HepG2 (cell line): ENCODE measurements at regions not wholly inside any gene's neighbourhood (a gene's known extent, or its start where the extent isn't known, plus 50 kb on each side); places are given as distances from the start of the nearest gene placed in this dataset.
A peak's percentile ranks its signal among the peaks of the same experiment; 100 is the strongest.

Experiments used
- ATAC-seq: fragments of 200-7000 bp; cut with Tn5 transposase; 3 replicates; pipeline ENCODE4 v1.9.1; 2020; ENCODE audit warnings: mild to moderate bottlenecking, moderate library complexity
- BruUV-seq: library from RNA; stranded (reverse); fragments of 400-500 nt; replicated peaks from 2 replicates; lab custom pipeline; 2021; lab: Mats Ljungman, UMichigan
- CTCF ChIA-PET: fragments of 300-600 bp; formaldehyde crosslinking; extraction: SDS; loops from one replicate; lab custom pipeline; 2021; ENCODE audit warnings: low total read pairs, inconsistent platforms, low intra/inter-chr PET ratio; lab: Yijun Ruan, JAX
- POLR2A ChIA-PET: fragments of 350-600 bp; sonication (Branson Sonifier 250); formaldehyde crosslinking; loops from one replicate; lab custom pipeline; 2020; ENCODE audit warnings: antibody characterized with exemption, inconsistent platforms; lab: Yijun Ruan, JAX
- DNase-seq: peaks from one replicate; pipeline ENCODE4 v3.0.0-alpha.2; 2015; ENCODE audit warnings: low spot score
- FAIRE-seq: peaks from 3 replicates; lab custom pipeline; 2011; peaks lifted over from hg19 to GRCh38; lab: Jason Lieb, UNC
- H2AFZ ChIP-seq: one replicate; pipeline ENCODE4 v1.6.1; 2011; ENCODE audit warnings: low read length, inconsistent platforms
- H3K27ac ChIP-seq: fragments of 300-600 bp; 3 replicates; pipeline ENCODE4 v1.8.0; 2011; ENCODE audit warnings: mixed run types, mild to moderate bottlenecking, mixed read lengths, low read length, inconsistent platforms; ENCODE audit not compliant: insufficient read depth; ENCODE audit errors: extremely low read length
- H3K27me3 ChIP-seq, 2 experiments: fragments of 200-600 bp in 1 of 2; 2 replicates in 1 of 2; 3 replicates in 1 of 2; pipeline versions ENCODE4 v1.6.0 to v1.8.0; 2011; ENCODE audit warnings: low read length in 2 of 2, mild to moderate bottlenecking in 2 of 2, moderate library complexity in 2 of 2, inconsistent platforms in 1 of 2; ENCODE audit not compliant: insufficient read depth in 2 of 2, control insufficient read depth in 1 of 2
- H3K36me3 ChIP-seq, 2 experiments: fragments of 200-600 bp in 1 of 2; replicated peaks in 1 of 2; 2 replicates in 1 of 2; 3 replicates in 1 of 2; pipeline versions ENCODE4 v1.5.1 to v1.8.0; 2011; ENCODE audit warnings: low read length in 2 of 2, inconsistent platforms in 1 of 2; ENCODE audit not compliant: insufficient read depth in 2 of 2, control insufficient read depth in 1 of 2
- H3K4me1 ChIP-seq: 2 replicates; pipeline ENCODE4 v1.5.1; 2012; ENCODE audit warnings: low read length, inconsistent platforms; ENCODE audit not compliant: insufficient read depth
- H3K4me2 ChIP-seq: 2 replicates; pipeline ENCODE4 v1.6.0; 2011; ENCODE audit warnings: low read depth, low read length, inconsistent platforms
- H3K4me3 ChIP-seq, 3 experiments: fragments of 200-600 bp in 1 of 3; sonication (generic), shearing (Covaris generic) in 1 of 3; replicated peaks in 1 of 3; 2 replicates each; pipeline ENCODE4 v1.5.1; 2011 to 2016; ENCODE audit warnings: low read length in 3 of 3, inconsistent platforms in 2 of 3, low read depth in 2 of 3, mild to moderate bottlenecking in 2 of 3, control low read depth in 1 of 3, mixed read lengths in 1 of 3; ENCODE audit not compliant: insufficient read depth in 1 of 3
- H3K79me2 ChIP-seq: one replicate; pipeline ENCODE4 v1.6.1; 2011; ENCODE audit warnings: low read length, inconsistent platforms; ENCODE audit not compliant: insufficient read depth
- H3K9ac ChIP-seq: 2 replicates; pipeline ENCODE4 v1.6.0; 2011; ENCODE audit warnings: mild to moderate bottlenecking, low read depth, low read length, inconsistent platforms; ENCODE audit not compliant: insufficient read depth
- H3K9me3 ChIP-seq: 2 replicates; pipeline ENCODE4 v1.5.1; 2012; ENCODE audit warnings: mild to moderate bottlenecking, low read length
- H4K20me1 ChIP-seq: 2 replicates; pipeline ENCODE4 v1.6.0; 2011; ENCODE audit warnings: inconsistent platforms, mild to moderate bottlenecking, low read length, moderate library complexity; ENCODE audit not compliant: insufficient read depth
- FOSL2 ChIP-seq: sonication (generic); formaldehyde crosslinking; IDR thresholded peaks from 2 replicates; pipeline ENCODE4 v1.4.0; 2020; ENCODE audit warnings: missing genetic modification reagents
- JUN ChIP-seq: sonication (generic); formaldehyde crosslinking; IDR thresholded peaks from 2 replicates; pipeline ENCODE4 v1.4.0; 2020; ENCODE audit warnings: mild to moderate bottlenecking, missing genetic modification reagents
- SPEN ChIP-seq: sonication (generic); formaldehyde crosslinking; IDR thresholded peaks from 2 replicates; pipeline ENCODE4 v1.5.1; 2020; ENCODE audit warnings: low read depth, mild to moderate bottlenecking, missing genetic modification reagents
- THAP8 ChIP-seq: sonication (generic); formaldehyde crosslinking; IDR thresholded peaks from 2 replicates; pipeline ENCODE4 v1.5.1; 2020; ENCODE audit warnings: missing genetic modification reagents, mild to moderate bottlenecking, borderline replicate concordance
- ZBTB42 ChIP-seq: sonication (generic); formaldehyde crosslinking; IDR thresholded peaks from 2 replicates; pipeline ENCODE4 v1.5.0; 2020; ENCODE audit warnings: mild to moderate bottlenecking, missing genetic modification reagents
- ZBTB43 ChIP-seq: sonication (generic); formaldehyde crosslinking; conservative IDR thresholded peaks from 2 replicates; pipeline ENCODE4 v1.4.0; 2020; ENCODE audit warnings: missing genetic modification reagents
- ZFP37 ChIP-seq: sonication (generic); formaldehyde crosslinking; IDR thresholded peaks from 2 replicates; pipeline ENCODE4 v1.4.0; 2020; ENCODE audit warnings: missing genetic modification reagents, borderline replicate concordance
- ZFP82 ChIP-seq: sonication (generic); formaldehyde crosslinking; IDR thresholded peaks from 2 replicates; pipeline ENCODE4 v1.5.1; 2020; ENCODE audit warnings: mild to moderate bottlenecking, missing genetic modification reagents, borderline replicate concordance
- in situ Hi-C: cut with HindIII; loops from 2 replicates; pipeline ENCODE4 v1.10.0; 2017; ENCODE audit warnings: low pct_unique_long_range_greater_than_20kb; ENCODE audit not compliant: extremely low pct_ligation_motif_present
- intact Hi-C: fragments of 100-400 bp; cut with micrococcal nuclease; formaldehyde crosslinking; loops from one replicate; pipeline ENCODE4 v1.10.0; 2022; ENCODE audit not compliant: unreplicated experiment
- TF ChIP-seq, protein P1 (sequence below): sonication (generic); formaldehyde crosslinking; IDR thresholded peaks from 2 replicates; pipeline ENCODE4 v1.5.0; 2020; ENCODE audit warnings: mild to moderate bottlenecking, missing genetic modification reagents, moderate library complexity
- TF ChIP-seq, protein P2 (sequence below): sonication (generic); formaldehyde crosslinking; IDR thresholded peaks from 2 replicates; pipeline ENCODE4 v1.8.0; 2023; ENCODE audit warnings: mild to moderate bottlenecking, missing genetic modification reagents

DNA sequence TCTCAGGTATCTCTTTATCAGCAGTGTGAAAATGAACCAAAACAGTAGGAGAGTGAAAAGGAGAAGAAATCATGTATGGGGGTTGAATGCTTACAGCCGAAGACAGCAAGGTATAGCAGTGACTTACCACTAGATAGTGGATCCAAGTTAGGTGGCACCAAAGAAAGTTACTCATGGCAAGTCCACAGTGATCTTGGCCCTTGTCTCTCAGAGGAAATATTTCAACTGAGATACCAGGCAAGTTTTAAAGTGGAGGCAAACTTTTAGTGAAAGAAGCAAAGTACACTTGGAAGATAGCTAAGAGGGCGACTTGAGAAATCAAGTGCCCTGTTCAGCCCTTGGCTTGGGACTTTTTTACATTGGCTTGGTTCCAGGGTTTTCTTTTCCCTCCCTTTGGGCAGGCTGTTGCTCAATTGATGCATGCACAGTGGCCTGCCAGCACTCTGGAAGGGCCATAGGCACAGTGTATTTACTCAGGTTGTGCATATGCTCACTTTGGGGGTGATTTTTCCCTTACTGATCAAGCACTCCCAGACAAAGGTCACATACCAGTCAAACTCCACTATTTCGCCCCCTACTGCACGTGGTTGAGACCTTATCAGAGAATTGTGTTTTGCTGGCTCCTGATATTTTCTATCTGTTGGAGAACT is 329.5 kb upstream of the KHDRBS2 start (continued):
- TF ChIP-seq ZBTB43 (no peak), JUN (CRISPR knock-in tag) (no peak), THAP8 (CRISPR knock-in tag) (no peak), ZFP82 (CRISPR knock-in tag) (no peak), ZFP37 (CRISPR knock-in tag) (no peak), ZBTB42 (CRISPR knock-in tag) (no peak)
- TF ChIP-seq, all 625 proteins: peak for 0

- H3K4me2 ChIP-seq = no peak overlapping the region
- H2AFZ ChIP-seq = no peak overlapping the region
- no peaks in the 10 kb centered on the region for H4K20me1 ChIP-seq
- no peak overlapping the region for H3K27ac ChIP-seq
- no TSS peak for BruUV-seq
- intact Hi-C loops (no loop called here), in situ Hi-C loops (no loop called here)
- H3K9ac ChIP-seq = no peak overlapping the region
- no peaks in the 10 kb centered on the region for H3K4me1 ChIP-seq
- TF ChIP-seq FOSL2 (CRISPR knock-in tag) (no peak), SPEN (CRISPR knock-in tag) (no peak)
- TF ChIP-seq, protein P1, sequence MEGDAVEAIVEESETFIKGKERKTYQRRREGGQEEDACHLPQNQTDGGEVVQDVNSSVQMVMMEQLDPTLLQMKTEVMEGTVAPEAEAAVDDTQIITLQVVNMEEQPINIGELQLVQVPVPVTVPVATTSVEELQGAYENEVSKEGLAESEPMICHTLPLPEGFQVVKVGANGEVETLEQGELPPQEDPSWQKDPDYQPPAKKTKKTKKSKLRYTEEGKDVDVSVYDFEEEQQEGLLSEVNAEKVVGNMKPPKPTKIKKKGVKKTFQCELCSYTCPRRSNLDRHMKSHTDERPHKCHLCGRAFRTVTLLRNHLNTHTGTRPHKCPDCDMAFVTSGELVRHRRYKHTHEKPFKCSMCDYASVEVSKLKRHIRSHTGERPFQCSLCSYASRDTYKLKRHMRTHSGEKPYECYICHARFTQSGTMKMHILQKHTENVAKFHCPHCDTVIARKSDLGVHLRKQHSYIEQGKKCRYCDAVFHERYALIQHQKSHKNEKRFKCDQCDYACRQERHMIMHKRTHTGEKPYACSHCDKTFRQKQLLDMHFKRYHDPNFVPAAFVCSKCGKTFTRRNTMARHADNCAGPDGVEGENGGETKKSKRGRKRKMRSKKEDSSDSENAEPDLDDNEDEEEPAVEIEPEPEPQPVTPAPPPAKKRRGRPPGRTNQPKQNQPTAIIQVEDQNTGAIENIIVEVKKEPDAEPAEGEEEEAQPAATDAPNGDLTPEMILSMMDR = 0 out of 2 replicates have a peak, but pooled peaks have one; percentile 4
- TF ChIP-seq, protein P2, sequence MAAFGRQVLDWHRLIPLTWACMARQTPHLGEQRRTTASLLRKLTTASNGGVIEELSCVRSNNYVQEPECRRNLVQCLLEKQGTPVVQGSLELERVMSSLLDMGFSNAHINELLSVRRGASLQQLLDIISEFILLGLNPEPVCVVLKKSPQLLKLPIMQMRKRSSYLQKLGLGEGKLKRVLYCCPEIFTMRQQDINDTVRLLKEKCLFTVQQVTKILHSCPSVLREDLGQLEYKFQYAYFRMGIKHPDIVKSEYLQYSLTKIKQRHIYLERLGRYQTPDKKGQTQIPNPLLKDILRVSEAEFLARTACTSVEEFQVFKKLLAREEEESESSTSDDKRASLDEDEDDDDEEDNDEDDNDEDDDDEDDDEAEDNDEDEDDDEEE (CRISPR knock-in tag) = no peak
- ATAC-seq (peak; percentile 46; the same call in 2 of the 3 replicates), FAIRE-seq (no peak), DNase-seq (no peak)
- H3K79me2 ChIP-seq = no peaks in the 10 kb centered on the region
- no peaks in the 10 kb centered on the region; the same call in none of the 2 replicates for H3K9me3 ChIP-seq
- ChIA-PET CTCF (no interaction called here), POLR2A (no interaction called here)
- H3K27me3 ChIP-seq = no peaks in the 10 kb centered on the region
- no peaks in the 10 kb centered on the region for H3K36me3 ChIP-seq
- no peak overlapping the region for H3K4me3 ChIP-seq
Measured at GRCh38 chr6:62614442-62614841, 328.4 kb upstream of the KHDRBS2 start.
